H9 (cell line): ENCODE measurements at regions not wholly inside any gene's neighbourhood (a gene's known extent, or its start where the extent isn't known, plus 50 kb on each side); places are given as distances from the start of the nearest gene placed in this dataset.

ENCODE experiments used
- DNase-seq: peaks from one replicate; pipeline ENCODE4 v3.0.0-alpha.2; 2017
- H2AFZ ChIP-seq: one replicate; pipeline ENCODE4 v1.6.1; 2013; ENCODE audit warnings: mild to moderate bottlenecking, low read length, control low read depth, moderate library complexity
- H2AK5ac ChIP-seq: 2 replicates; pipeline ENCODE4 v1.6.1; 2013; ENCODE audit warnings: low read length, control low read depth, mixed read lengths; ENCODE audit not compliant: insufficient read length
- H2BK120ac ChIP-seq: one replicate; pipeline ENCODE4 v1.6.1; 2013; ENCODE audit warnings: low read depth, mild to moderate bottlenecking, low read length, control low read depth, inconsistent platforms; ENCODE audit not compliant: poor library complexity, severe bottlenecking
- H2BK12ac ChIP-seq: 2 replicates; pipeline ENCODE4 v1.6.1; 2013; ENCODE audit warnings: low read length, control low read depth, mixed read lengths, low read depth; ENCODE audit not compliant: insufficient read length
- H2BK15ac ChIP-seq: 2 replicates; pipeline ENCODE4 v1.6.1; 2013; ENCODE audit warnings: low read depth, low read length, control low read depth
- H2BK20ac ChIP-seq: one replicate; pipeline ENCODE4 v1.6.1; 2013; ENCODE audit warnings: low read depth, mild to moderate bottlenecking, low read length, control low read depth, inconsistent platforms; ENCODE audit not compliant: poor library complexity, severe bottlenecking
- H2BK5ac ChIP-seq: 2 replicates; pipeline ENCODE4 v1.6.1; 2013; ENCODE audit warnings: low read length, control low read depth, mixed read lengths; ENCODE audit not compliant: insufficient read length
- H3K14ac ChIP-seq: 2 replicates; pipeline ENCODE4 v1.6.1; 2013; ENCODE audit warnings: low read length, control low read depth; ENCODE audit not compliant: insufficient read depth
- H3K18ac ChIP-seq: 2 replicates; pipeline ENCODE4 v1.6.1; 2013; ENCODE audit warnings: low read depth, mild to moderate bottlenecking, mixed read lengths, low read length, control low read depth; ENCODE audit not compliant: insufficient read length
- H3K23ac ChIP-seq: 2 replicates; pipeline ENCODE4 v1.6.1; 2013; ENCODE audit warnings: low read length, control low read depth, mixed read lengths, low read depth; ENCODE audit not compliant: insufficient read length
- H3K23me2 ChIP-seq: 2 replicates; pipeline ENCODE4 v1.6.1; 2013; ENCODE audit warnings: low read depth, mild to moderate bottlenecking, mixed read lengths, low read length, control low read depth; ENCODE audit not compliant: insufficient read length, poor library complexity, severe bottlenecking
- H3K27ac ChIP-seq: 2 replicates; pipeline ENCODE4 v1.5.1; 2013; ENCODE audit warnings: low read length, control low read depth, mixed read lengths, low read depth; ENCODE audit not compliant: insufficient read length
- H3K27me3 ChIP-seq: 2 replicates; pipeline ENCODE4 v1.6.1; 2013; ENCODE audit warnings: low read length, control low read depth, inconsistent platforms; ENCODE audit not compliant: insufficient read depth
- H3K4ac ChIP-seq: 2 replicates; pipeline ENCODE4 v1.6.1; 2013; ENCODE audit warnings: low read depth, mild to moderate bottlenecking, control low read depth, inconsistent platforms, low read length, moderate library complexity
- H3K4me1 ChIP-seq: 2 replicates; pipeline ENCODE4 v1.6.1; 2013; ENCODE audit warnings: low read length, control low read depth, inconsistent platforms; ENCODE audit not compliant: insufficient read depth
- H3K4me2 ChIP-seq: 2 replicates; pipeline ENCODE4 v1.6.1; 2013; ENCODE audit warnings: low read length, control low read depth, mixed read lengths; ENCODE audit not compliant: insufficient read length, insufficient read depth
- H3K56ac ChIP-seq: 2 replicates; pipeline ENCODE4 v1.6.1; 2013; ENCODE audit warnings: low read depth, mild to moderate bottlenecking, mixed read lengths, low read length, control low read depth; ENCODE audit not compliant: insufficient read length
- H3K79me1 ChIP-seq: 2 replicates; pipeline ENCODE4 v1.6.1; 2013; ENCODE audit warnings: low read depth, mild to moderate bottlenecking, moderate library complexity, low read length, control low read depth, inconsistent platforms; ENCODE audit not compliant: insufficient read depth, poor library complexity, severe bottlenecking
- H3K79me2 ChIP-seq: 2 replicates; pipeline ENCODE4 v1.6.1; 2013; ENCODE audit warnings: low read length, control low read depth, inconsistent platforms; ENCODE audit not compliant: insufficient read depth
- H3K9ac ChIP-seq: 2 replicates; pipeline ENCODE4 v1.6.1; 2013; ENCODE audit warnings: low read length, control low read depth, mixed read lengths; ENCODE audit not compliant: insufficient read length; ENCODE audit errors: extremely low read depth
- H3K9me3 ChIP-seq: one replicate; pipeline ENCODE4 v1.6.1; 2013; ENCODE audit warnings: low read depth, low read length, inconsistent platforms; ENCODE audit not compliant: control insufficient read depth
- H3T11ph ChIP-seq: one replicate; pipeline ENCODE4 v1.6.1; 2013; ENCODE audit warnings: mild to moderate bottlenecking, low read length, control low read depth, inconsistent platforms
- H4K20me1 ChIP-seq: one replicate; pipeline ENCODE4 v1.6.1; 2013; ENCODE audit not compliant: control insufficient read depth, insufficient read length, insufficient read depth
- H4K5ac ChIP-seq: 2 replicates; pipeline ENCODE4 v1.6.1; 2013; ENCODE audit warnings: low read depth, mild to moderate bottlenecking, mixed read lengths, low read length, control low read depth; ENCODE audit not compliant: insufficient read length
- H4K8ac ChIP-seq: replicated peaks from 2 replicates; pipeline ENCODE4 v1.6.1; 2013; ENCODE audit warnings: low read length, control low read depth, mixed read lengths, low read depth; ENCODE audit not compliant: insufficient read length
- H4K91ac ChIP-seq: 2 replicates; pipeline ENCODE4 v1.6.1; 2013; ENCODE audit warnings: low read depth, mild to moderate bottlenecking, moderate library complexity, mixed read lengths, low read length, control low read depth; ENCODE audit not compliant: insufficient read length
- H3K27ac Mint-ChIP-seq, 3 experiments: 2 replicates in 2 of 3; 3 replicates in 1 of 3; pipeline ENCODE4 v1.8.0; 2020 to 2021; ENCODE audit warnings: mixed read lengths in 3 of 3, mild to moderate bottlenecking in 1 of 3, moderate library complexity in 1 of 3
- H3K27me3 Mint-ChIP-seq: 2 replicates; pipeline ENCODE4 v1.8.0; 2021; ENCODE audit warnings: low read depth, mild to moderate bottlenecking, moderate library complexity, mixed read lengths
- H3K36me3 Mint-ChIP-seq, 3 experiments: 2 replicates in 2 of 3; 3 replicates in 1 of 3; pipeline ENCODE4 v1.8.0; 2020 to 2021; ENCODE audit warnings: low read depth in 3 of 3, mixed read lengths in 3 of 3; ENCODE audit not compliant: insufficient read depth in 1 of 3
- H3K4me1 Mint-ChIP-seq, 2 experiments: 2 replicates each; pipeline ENCODE4 v1.8.0; 2020; ENCODE audit warnings: mixed read lengths in 2 of 2
- H3K4me3 Mint-ChIP-seq, 2 experiments: 2 replicates in 1 of 2; 3 replicates in 1 of 2; pipeline ENCODE4 v1.8.0; 2020 to 2021; ENCODE audit warnings: mild to moderate bottlenecking in 2 of 2, mixed read lengths in 2 of 2, moderate library complexity in 1 of 2
- H3K9me3 Mint-ChIP-seq, 2 experiments: 2 replicates in 1 of 2; 3 replicates in 1 of 2; pipeline ENCODE4 v1.8.0; 2020; ENCODE audit warnings: mild to moderate bottlenecking in 2 of 2, mixed read lengths in 2 of 2, moderate library complexity in 1 of 2
- WGBS: extraction: QIAGEN DNeasy Blood & Tissue Kit; methylation state at CpG from one replicate; pipeline ENCODE4 v1.1.7; 2013; ENCODE audit warnings: missing lambda C conversion rate, low lambda C conversion rate, mixed read lengths; ENCODE audit not compliant: insufficient read length; ENCODE audit errors: extremely low coverage; 5-methylcytosine and 5-hydroxymethylcytosine counted together
- TF ChIP-seq, protein P1 (sequence below): fragments of 200-600 bp; sonication (generic); conservative IDR thresholded peaks from 3 replicates; pipeline ENCODE4 v1.8.0; 2021; ENCODE audit warnings: antibody characterized with exemption, mild to moderate bottlenecking

- H3K79me1 ChIP-seq: no peaks in the 10 kb centered on the region
- TF ChIP-seq, protein P1, sequence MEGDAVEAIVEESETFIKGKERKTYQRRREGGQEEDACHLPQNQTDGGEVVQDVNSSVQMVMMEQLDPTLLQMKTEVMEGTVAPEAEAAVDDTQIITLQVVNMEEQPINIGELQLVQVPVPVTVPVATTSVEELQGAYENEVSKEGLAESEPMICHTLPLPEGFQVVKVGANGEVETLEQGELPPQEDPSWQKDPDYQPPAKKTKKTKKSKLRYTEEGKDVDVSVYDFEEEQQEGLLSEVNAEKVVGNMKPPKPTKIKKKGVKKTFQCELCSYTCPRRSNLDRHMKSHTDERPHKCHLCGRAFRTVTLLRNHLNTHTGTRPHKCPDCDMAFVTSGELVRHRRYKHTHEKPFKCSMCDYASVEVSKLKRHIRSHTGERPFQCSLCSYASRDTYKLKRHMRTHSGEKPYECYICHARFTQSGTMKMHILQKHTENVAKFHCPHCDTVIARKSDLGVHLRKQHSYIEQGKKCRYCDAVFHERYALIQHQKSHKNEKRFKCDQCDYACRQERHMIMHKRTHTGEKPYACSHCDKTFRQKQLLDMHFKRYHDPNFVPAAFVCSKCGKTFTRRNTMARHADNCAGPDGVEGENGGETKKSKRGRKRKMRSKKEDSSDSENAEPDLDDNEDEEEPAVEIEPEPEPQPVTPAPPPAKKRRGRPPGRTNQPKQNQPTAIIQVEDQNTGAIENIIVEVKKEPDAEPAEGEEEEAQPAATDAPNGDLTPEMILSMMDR: no peak
These were observed 67.3 kb upstream of the JAG1 start for GRCh38 chr20:10741060-10741459.

More at GRCh38 chr20:10741060-10741459, 67.3 kb upstream of the JAG1 start:
- H3K9me3 Mint-ChIP-seq: no peaks in the 10 kb centered on the region; a peak in 1 of 5 replicates
- H2BK12ac ChIP-seq: no peak overlapping the region
- H3K18ac ChIP-seq: no peak overlapping the region
- H3K4me1 Mint-ChIP-seq: peaks cover 3% of the 10 kb centered on the region in 2 experiments; a peak in 1 of 4 replicates
- H4K91ac ChIP-seq: no peak overlapping the region
- peak overlapping the region in 1 of 3 experiments; percentile 79; a peak in 1 of 7 replicates for H3K27ac Mint-ChIP-seq
- no peaks in the 10 kb centered on the region for H3K9me3 ChIP-seq
- H3K4me3 Mint-ChIP-seq: no peak overlapping the region
- WGBS: no CpG with 5 or more reads among the region's 5 CpGs
- H3T11ph ChIP-seq: no peak overlapping the region
- H3K79me2 ChIP-seq: no peaks in the 10 kb centered on the region
- H3K4me1 ChIP-seq: no peaks in the 10 kb centered on the region
- no peak overlapping the region for H3K4me2 ChIP-seq
- H3K56ac ChIP-seq: no peak overlapping the region
- H3K23me2 ChIP-seq: no peaks in the 10 kb centered on the region
- H3K4ac ChIP-seq: no peak overlapping the region
- H2AK5ac ChIP-seq: no peak overlapping the region
- no peak overlapping the region for H2BK20ac ChIP-seq
- no peaks in the 10 kb centered on the region for H3K27me3 ChIP-seq
- no peak overlapping the region for H3K23ac ChIP-seq
- no peak overlapping the region for H3K9ac ChIP-seq
- H4K5ac ChIP-seq: no peak overlapping the region
- no peak overlapping the region for H2AFZ ChIP-seq
- H3K27ac ChIP-seq: no peak overlapping the region
- H3K27me3 Mint-ChIP-seq: no peaks in the 10 kb centered on the region
- no peak for DNase-seq
- no peak overlapping the region for H4K8ac ChIP-seq
- H2BK5ac ChIP-seq: no peak overlapping the region
- H3K14ac ChIP-seq: no peak overlapping the region
- no peak overlapping the region for H2BK120ac ChIP-seq
- no peak overlapping the region for H2BK15ac ChIP-seq
- H4K20me1 ChIP-seq: no peaks in the 10 kb centered on the region
- no peaks in the 10 kb centered on the region; a peak in 1 of 7 replicates for H3K36me3 Mint-ChIP-seq
